ENCODE measurements at regions not wholly inside any gene's neighbourhood (a gene's known extent, or its start where the extent isn't known, plus 50 kb on each side); places are given as distances from the start of the nearest gene placed in this dataset.

GRCh38 chrX:134186362-134187121, 50.4 kb upstream of the CCDC160 start:
- no peak overlapping the region for H3K4me3 ChIP-seq (ENCODE audit: low read depth, low read length)
- TF ChIP-seq CTCF (IDR thresholded peaks at IDR 0.05; ENCODE audit: low read depth, low read length): no peak
- DNase-seq: no peak
- H3K27me3 ChIP-seq (ENCODE audit: insufficient read depth, low read depth, severe bottlenecking): peaks cover 61% of the 10 kb centered on the region
- no peaks in the 10 kb centered on the region for H3K9me3 ChIP-seq (ENCODE audit: severe bottlenecking)
- H3K27ac ChIP-seq: no peak overlapping the region
- H3K36me3 ChIP-seq: no peaks in the 10 kb centered on the region
